A549 (cell line): ENCODE measurements at regions not wholly inside any gene's neighbourhood (a gene's known extent, or its start where the extent isn't known, plus 50 kb on each side); places are given as distances from the start of the nearest gene placed in this dataset.

Source experiments
- BCL3 ChIP-seq: fragments of >200 bp; sonication (Bioruptor Twin); formaldehyde crosslinking; IDR thresholded peaks from 3 replicates; pipeline ENCODE4 v1.6.1; 2016
- BHLHE40 ChIP-seq: IDR thresholded peaks from 2 replicates; pipeline ENCODE4 v1.6.1; 2012; ENCODE audit warnings: low read depth, low read length, inconsistent platforms
- CBX2 ChIP-seq: fragments of 200-600 bp; sonication (generic); IDR thresholded peaks from 2 replicates; pipeline ENCODE4 v1.6.1; 2016; ENCODE audit warnings: low read depth, mild to moderate bottlenecking, borderline replicate concordance
- CTCF ChIP-seq: fragments of >200 bp; sonication (Bioruptor Twin); formaldehyde crosslinking; IDR thresholded peaks from 3 replicates; pipeline ENCODE4 v1.5.1; 2016
- HDAC2 ChIP-seq: fragments of 200-600 bp; sonication (generic); IDR thresholded peaks from 2 replicates; pipeline ENCODE4 v1.6.1; 2016
- JUNB ChIP-seq: fragments of >200 bp; sonication (Bioruptor Twin); formaldehyde crosslinking; IDR thresholded peaks from 2 replicates; pipeline ENCODE4 v1.6.1; 2016
- MAX ChIP-seq: IDR thresholded peaks from 2 replicates; pipeline ENCODE4 v1.6.1; 2012
- POLR2A ChIP-seq: IDR thresholded peaks from 2 replicates; pipeline ENCODE4 v1.6.1; 2012; ENCODE audit warnings: mild to moderate bottlenecking, low read length
- SREBF2 ChIP-seq: fragments of 450-650 bp; IDR thresholded peaks from 2 replicates; pipeline ENCODE4 v1.6.1; 2014; ENCODE audit warnings: mild to moderate bottlenecking, moderate library complexity
- ZC3H11A ChIP-seq: fragments of 450-650 bp; IDR thresholded peaks from 2 replicates; pipeline ENCODE4 v1.6.1; 2014; ENCODE audit warnings: antibody characterized with exemption, mild to moderate bottlenecking
- TF ChIP-seq, protein P1 (sequence below): fragments of 200-600 bp; sonication (generic); IDR thresholded peaks from 2 replicates; pipeline ENCODE4 v1.6.1; 2016; ENCODE audit warnings: antibody characterized with exemption, mild to moderate bottlenecking, moderate library complexity

- no peak for TF ChIP-seq CTCF
- TF ChIP-seq, protein P1, sequence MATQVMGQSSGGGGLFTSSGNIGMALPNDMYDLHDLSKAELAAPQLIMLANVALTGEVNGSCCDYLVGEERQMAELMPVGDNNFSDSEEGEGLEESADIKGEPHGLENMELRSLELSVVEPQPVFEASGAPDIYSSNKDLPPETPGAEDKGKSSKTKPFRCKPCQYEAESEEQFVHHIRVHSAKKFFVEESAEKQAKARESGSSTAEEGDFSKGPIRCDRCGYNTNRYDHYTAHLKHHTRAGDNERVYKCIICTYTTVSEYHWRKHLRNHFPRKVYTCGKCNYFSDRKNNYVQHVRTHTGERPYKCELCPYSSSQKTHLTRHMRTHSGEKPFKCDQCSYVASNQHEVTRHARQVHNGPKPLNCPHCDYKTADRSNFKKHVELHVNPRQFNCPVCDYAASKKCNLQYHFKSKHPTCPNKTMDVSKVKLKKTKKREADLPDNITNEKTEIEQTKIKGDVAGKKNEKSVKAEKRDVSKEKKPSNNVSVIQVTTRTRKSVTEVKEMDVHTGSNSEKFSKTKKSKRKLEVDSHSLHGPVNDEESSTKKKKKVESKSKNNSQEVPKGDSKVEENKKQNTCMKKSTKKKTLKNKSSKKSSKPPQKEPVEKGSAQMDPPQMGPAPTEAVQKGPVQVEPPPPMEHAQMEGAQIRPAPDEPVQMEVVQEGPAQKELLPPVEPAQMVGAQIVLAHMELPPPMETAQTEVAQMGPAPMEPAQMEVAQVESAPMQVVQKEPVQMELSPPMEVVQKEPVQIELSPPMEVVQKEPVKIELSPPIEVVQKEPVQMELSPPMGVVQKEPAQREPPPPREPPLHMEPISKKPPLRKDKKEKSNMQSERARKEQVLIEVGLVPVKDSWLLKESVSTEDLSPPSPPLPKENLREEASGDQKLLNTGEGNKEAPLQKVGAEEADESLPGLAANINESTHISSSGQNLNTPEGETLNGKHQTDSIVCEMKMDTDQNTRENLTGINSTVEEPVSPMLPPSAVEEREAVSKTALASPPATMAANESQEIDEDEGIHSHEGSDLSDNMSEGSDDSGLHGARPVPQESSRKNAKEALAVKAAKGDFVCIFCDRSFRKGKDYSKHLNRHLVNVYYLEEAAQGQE: no peak
- no peak for TF ChIP-seq POLR2A
- TF ChIP-seq HDAC2: no peak
- TF ChIP-seq CBX2: no peak
- no peak for TF ChIP-seq BHLHE40
- no peak for TF ChIP-seq SREBF2
- no peak for TF ChIP-seq BCL3
- no peak for TF ChIP-seq MAX
- TF ChIP-seq ZC3H11A: no peak
- no peak for TF ChIP-seq JUNB
These were observed 206.4 kb upstream of the N4BP1 start for GRCh38 chr16:48816393-48816792.
